ENCODE measurements at regions not wholly inside any gene's neighbourhood (a gene's known extent, or its start where the extent isn't known, plus 50 kb on each side); places are given as distances from the start of the nearest gene placed in this dataset.

DNA sequence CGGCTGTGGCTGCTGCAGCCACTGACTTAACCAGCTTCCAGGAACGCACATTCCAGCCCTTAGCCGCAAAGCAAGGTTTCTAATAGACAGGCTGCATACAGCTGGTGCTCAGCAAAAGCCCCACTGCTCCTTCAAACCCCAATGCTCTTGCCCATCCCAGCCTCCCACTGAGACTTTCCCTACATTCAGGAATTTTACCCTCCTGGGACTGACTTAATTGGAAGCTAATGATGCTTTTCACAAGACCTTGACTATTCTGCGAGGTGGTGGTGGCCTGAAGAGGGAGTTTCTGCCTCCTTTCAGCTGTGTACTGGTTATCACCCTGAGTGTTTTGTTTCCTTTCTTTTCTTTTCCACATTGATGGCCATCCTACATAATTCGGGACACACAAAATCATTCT, 164.9 kb upstream of the IRX1 start:
- no peak for TF ChIP-seq EZH2phosphoT487 (IDR thresholded peaks at IDR 0.05; ENCODE audit: insufficient read depth, low read depth)
- no peak for TF ChIP-seq EZH2 (IDR thresholded peaks at IDR 0.05; ENCODE audit: insufficient read depth, poor library complexity, severe bottlenecking)

Measured in GM23248 (cell line).